ENCODE measurements at regions not wholly inside any gene's neighbourhood (a gene's known extent, or its start where the extent isn't known, plus 50 kb on each side); places are given as distances from the start of the nearest gene placed in this dataset.

DNA sequence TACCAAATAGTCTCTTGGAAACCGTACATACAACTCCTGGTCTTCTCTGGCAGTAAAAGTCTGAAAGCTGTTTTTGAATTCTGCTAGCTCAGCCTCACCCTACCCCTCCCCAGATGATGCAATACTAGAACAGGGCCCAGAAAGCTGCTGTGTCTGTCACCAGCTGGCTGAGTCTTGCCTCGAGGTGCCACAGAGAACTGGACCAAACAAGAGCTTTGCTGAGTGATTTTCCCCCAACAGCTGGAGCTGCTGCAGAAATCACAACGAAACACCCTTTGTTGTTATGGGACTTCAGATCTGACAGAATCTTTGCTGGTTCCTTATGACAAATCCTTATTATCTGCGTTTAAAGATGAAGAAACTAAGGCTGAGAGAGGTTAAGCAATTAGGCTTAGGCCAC lies 134.1 kb downstream of the SPAG6 start:
- TF ChIP-seq POLR2A (IDR thresholded peaks at IDR 0.05) (no peak), POLR2AphosphoS5 (IDR thresholded peaks at IDR 0.05; ENCODE audit: insufficient read depth in 1 of 2, low read depth in 1 of 2) (no peak)

All from vagina (tissue), 2 donors.